HG03571 (cell line): ENCODE measurements at regions not wholly inside any gene's neighbourhood (a gene's known extent, or its start where the extent isn't known, plus 50 kb on each side); places are given as distances from the start of the nearest gene placed in this dataset.
"Not testable (repeated sequence)": the region's sequence is repeated elsewhere in the genome, so short reads cannot be mapped to it uniquely, and the experiment has no call there.

Experiments used
- ATAC-seq: cut with Tn5 transposase; IDR thresholded peaks from one replicate; pipeline ENCODE4 v1.9.1; 2021; ENCODE audit not compliant: unreplicated experiment

- ATAC-seq = not testable (repeated sequence)
Observed at GRCh38 chr16:88263681-88264287, 119.0 kb upstream of the ZNF469 start.

- peak; percentile 68 for ATAC-seq
Observed at GRCh38 chr16:88264641-88265285, 118.0 kb upstream of the ZNF469 start.

- not testable (repeated sequence) for ATAC-seq
Observed at GRCh38 chr16:88265286-88265938, 117.3 kb upstream of the ZNF469 start.

- ATAC-seq = not testable (repeated sequence)
Observed at GRCh38 chr16:88266036-88266435, 116.7 kb upstream of the ZNF469 start.

DNA sequence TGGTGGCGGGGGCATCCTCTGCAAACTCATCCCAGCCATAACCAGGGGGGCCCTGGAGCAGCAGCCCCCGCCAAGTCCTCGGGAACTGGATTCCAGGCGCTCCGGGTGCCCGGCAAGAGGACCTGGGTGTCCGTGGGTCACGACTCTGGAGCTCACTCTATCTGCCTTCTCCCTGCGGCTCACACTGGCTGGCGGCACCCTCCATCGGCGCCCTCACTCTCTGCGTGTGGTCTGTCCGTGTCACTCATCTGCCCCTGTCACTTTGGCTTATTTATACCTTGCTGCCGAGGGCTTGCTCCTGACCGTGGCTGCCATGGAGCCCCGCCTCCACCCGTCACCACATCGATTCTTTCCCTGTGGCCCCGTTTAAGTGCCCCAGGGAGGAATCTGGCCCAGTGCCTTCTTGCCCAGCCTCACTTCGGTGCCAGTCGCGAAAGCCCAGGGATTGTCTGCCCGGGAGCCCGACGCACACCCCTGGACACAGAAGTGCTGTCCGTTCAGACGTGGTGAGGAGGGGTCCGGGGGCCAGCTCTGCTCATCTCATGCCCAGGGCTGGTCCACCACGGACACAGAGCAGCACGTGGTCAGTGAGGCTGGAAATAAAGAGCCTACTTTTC lies 115.7 kb upstream of the ZNF469 start:
- ATAC-seq = not testable (repeated sequence)

GRCh38 chr16:88268186-88268970 lies 114.4 kb upstream of the ZNF469 start:
- not testable (repeated sequence) for ATAC-seq

GRCh38 chr16:88270171-88270790 lies 112.5 kb upstream of the ZNF469 start:
- ATAC-seq = not testable (repeated sequence)

DNA sequence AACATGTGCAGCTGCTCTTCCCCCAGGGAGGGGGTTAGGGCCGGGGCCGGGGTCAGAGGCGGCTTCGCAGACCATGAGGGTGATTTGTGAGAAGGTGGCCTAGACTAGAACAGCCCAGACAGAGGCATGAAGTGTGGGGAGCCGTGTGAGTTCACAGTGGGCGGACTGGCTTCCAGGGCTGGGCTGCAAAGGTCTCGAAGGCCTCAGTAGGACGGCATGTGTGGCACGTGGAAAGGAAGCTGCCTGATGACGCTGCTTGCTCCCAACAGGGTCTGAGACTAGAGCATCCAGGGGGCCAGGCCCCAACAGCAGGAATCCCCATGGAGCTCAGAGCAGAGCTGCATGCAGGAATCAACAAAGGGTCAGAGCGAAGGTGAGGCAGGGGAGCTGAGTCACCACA lies 111.5 kb upstream of the ZNF469 start:
- ATAC-seq = not testable (repeated sequence)

DNA sequence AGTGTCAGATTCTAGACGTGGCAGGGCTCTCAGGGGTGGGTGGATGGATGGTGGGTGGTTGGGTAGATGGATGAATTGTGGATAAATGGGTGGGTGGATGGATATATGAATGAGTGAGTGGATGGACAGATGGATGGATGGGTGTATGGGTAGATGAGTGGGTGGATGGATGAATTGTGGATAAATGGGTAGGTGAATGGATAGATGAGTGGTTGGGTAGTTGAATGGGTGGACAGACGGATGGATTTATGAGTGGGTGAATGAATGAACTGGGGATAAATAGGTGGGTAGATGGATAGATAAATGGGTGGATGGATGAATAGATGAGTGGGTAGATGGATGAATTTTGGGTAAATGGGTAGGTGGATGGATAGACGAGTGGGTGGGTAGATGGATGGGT lies 111.0 kb upstream of the ZNF469 start:
- not testable (repeated sequence) for ATAC-seq

GRCh38 chr16:88272437-88272836 lies 110.3 kb upstream of the ZNF469 start:
- not testable (repeated sequence) for ATAC-seq

GRCh38 chr16:88274126-88274750 lies 108.5 kb upstream of the ZNF469 start:
- ATAC-seq = not testable (repeated sequence)

GRCh38 chr16:88274847-88275246 lies 107.9 kb upstream of the ZNF469 start:
- no peak for ATAC-seq

GRCh38 chr16:88275336-88276122 lies 107.2 kb upstream of the ZNF469 start:
- ATAC-seq = not testable (repeated sequence)

GRCh38 chr16:88276123-88276588 lies 106.6 kb upstream of the ZNF469 start:
- ATAC-seq = not testable (repeated sequence)

DNA sequence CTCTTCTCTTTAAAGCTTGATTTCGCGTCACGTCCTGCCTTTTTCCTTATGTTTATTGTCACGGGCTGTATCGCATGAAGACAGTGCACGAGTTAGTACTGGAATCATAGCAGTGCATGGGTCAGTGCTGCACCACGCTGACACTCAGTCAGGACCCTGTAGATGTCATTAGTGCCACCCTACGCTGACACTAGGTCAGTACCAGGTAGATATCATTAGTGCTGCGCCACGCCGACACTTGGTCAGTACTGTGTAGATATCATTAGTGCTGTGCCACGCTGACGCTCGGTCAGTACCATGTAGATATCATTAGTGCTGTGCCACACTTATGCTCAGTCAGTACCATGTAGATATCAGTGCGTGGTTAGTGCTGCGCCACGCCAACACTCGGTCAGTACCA lies 106.2 kb upstream of the ZNF469 start:
- no peak for ATAC-seq

GRCh38 chr16:88279998-88280397 lies 102.8 kb upstream of the ZNF469 start:
- no peak for ATAC-seq

GRCh38 chr16:88281858-88282563 lies 100.7 kb upstream of the ZNF469 start:
- ATAC-seq = no peak

DNA sequence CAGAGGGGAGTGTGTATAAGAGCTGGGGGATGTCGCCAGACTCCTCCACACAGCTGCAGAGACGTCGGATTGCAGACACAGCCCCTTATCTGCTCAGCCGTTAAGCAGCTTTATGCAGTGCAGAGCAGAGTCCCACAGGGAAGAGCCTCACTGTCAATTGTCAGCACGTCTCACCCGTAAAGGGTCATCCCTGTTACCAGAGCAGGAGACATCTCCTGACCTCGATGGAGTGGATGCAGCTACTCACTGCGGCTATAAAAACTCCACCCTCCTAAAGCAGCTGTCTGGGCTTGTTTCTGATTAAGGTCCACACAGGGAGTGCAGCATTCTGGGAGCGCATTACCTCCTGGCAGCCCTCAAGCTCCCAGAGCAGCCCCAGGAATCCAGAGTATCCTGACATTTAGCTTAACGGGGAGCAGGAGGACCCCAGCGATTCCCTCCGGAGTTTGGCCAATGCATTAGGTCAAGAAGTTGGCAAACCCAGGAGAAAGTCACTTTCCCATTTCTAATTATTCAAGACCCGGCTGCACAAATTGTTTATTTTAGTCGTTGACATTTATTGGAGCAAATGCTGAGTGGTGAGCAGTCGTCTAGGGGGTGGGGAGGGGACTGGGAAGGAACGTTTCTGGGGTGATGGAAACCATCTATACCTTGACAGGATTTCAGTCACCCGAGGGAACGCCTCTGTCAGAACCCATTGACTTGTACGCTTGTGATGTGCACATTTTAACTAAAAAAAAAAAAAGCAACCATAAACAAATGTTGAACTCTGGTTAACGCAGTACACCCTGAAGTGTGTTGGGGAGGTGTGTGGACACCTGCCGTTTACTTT lies 100.0 kb upstream of the ZNF469 start:
- ATAC-seq = no peak
